ENCODE measurements at regions not wholly inside any gene's neighbourhood (a gene's known extent, or its start where the extent isn't known, plus 50 kb on each side); places are given as distances from the start of the nearest gene placed in this dataset.

- Histone ChIP-seq H2AFZ (ENCODE audit: insufficient read depth, low read depth, low read length, poor library complexity, severe bottlenecking) (no peak overlapping the region), H3K27ac (ENCODE audit: low read depth in 1 of 2, low read length in 2 of 2) (no peak overlapping the region), H4K20me1 (ENCODE audit: insufficient read depth, low read length) (no peaks in the 10 kb centered on the region), H3K79me2 (ENCODE audit: insufficient read depth, low read length) (no peaks in the 10 kb centered on the region), H3K4me2 (replicated peaks; ENCODE audit: extremely low read depth, low read length, poor library complexity, severe bottlenecking) (no peak overlapping the region), H3K9me3 (replicated peaks in 1 of 2; ENCODE audit: control insufficient read depth in 1 of 2, insufficient read depth in 1 of 2, low read length in 2 of 2) (no peaks in the 10 kb centered on the region), H3K27me3 (ENCODE audit: control insufficient read depth in 2 of 2, insufficient read depth in 2 of 2, low read length in 2 of 2) (no peaks in the 10 kb centered on the region), H3K4me1 (ENCODE audit: control insufficient read depth in 1 of 2, insufficient read depth in 2 of 2, low read length in 2 of 2) (no peaks in the 10 kb centered on the region), H3K36me3 (replicated peaks in 1 of 2; ENCODE audit: control insufficient read depth in 1 of 2, insufficient read depth in 2 of 2, low read length in 2 of 2) (no peaks in the 10 kb centered on the region), H3K4me3 (replicated peaks in 1 of 3; ENCODE audit: low read depth in 2 of 3, low read length in 3 of 3) (no peak overlapping the region), H3K9ac (ENCODE audit: insufficient read depth, low read length, poor library complexity, severe bottlenecking) (no peak overlapping the region)
- Mint-ChIP-seq H3K4me1 (no peaks in the 10 kb centered on the region), H3K27me3 (ENCODE audit: low read depth in 3 of 3) (peaks cover 0 to 6% (median 0%) of the 10 kb centered on the region in 3 donors), H3K36me3 (no peaks in the 10 kb centered on the region), H3K27ac (no peak overlapping the region), H3K9me3 (no peaks in the 10 kb centered on the region), H3K4me3 (no peak overlapping the region)
- 83% methylated on average over 2 of the region's 4 CpGs for WGBS (ENCODE audit: insufficient coverage)
- intact Hi-C loops (cut with micrococcal nuclease), result no loop called here
- DNase-seq, result no peak
- TF ChIP-seq CTCF (IDR thresholded peaks at IDR 0.05), result no peak
Observed at GRCh38 chr2:67782443-67782842, 280.4 kb downstream of the C1D start.

DNA sequence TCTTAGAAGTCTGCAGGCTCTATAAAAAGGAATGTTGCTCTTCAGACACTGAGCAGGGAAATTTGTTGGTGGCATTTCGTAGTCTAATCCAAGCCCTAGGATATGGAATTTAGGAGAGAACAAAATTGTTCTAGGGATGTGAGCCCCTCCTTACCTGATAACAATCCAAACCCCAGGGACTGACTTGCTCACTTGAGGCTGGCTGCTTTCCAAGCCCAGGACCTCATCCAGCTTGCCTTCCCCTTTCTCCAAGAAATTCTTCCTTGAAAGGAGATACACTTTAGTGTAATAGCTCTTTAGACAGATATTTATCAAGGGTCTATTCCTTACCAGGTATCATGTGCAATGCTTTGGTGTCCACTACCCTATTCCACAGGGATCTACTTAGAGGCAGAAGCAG is 279.8 kb downstream of the C1D start:
- DNase-seq, result no peak
- Histone ChIP-seq H2AFZ (ENCODE audit: insufficient read depth, low read depth, low read length, poor library complexity, severe bottlenecking) (no peak overlapping the region), H3K36me3 (replicated peaks in 1 of 2; ENCODE audit: control insufficient read depth in 1 of 2, insufficient read depth in 2 of 2, low read length in 2 of 2) (no peaks in the 10 kb centered on the region), H3K9me3 (replicated peaks in 1 of 2; ENCODE audit: control insufficient read depth in 1 of 2, insufficient read depth in 1 of 2, low read length in 2 of 2) (no peaks in the 10 kb centered on the region), H3K27me3 (ENCODE audit: control insufficient read depth in 2 of 2, insufficient read depth in 2 of 2, low read length in 2 of 2) (no peaks in the 10 kb centered on the region), H4K20me1 (ENCODE audit: insufficient read depth, low read length) (no peaks in the 10 kb centered on the region), H3K79me2 (ENCODE audit: insufficient read depth, low read length) (no peaks in the 10 kb centered on the region), H3K4me3 (replicated peaks in 1 of 3; ENCODE audit: low read depth in 2 of 3, low read length in 3 of 3) (no peak overlapping the region), H3K4me1 (ENCODE audit: control insufficient read depth in 1 of 2, insufficient read depth in 2 of 2, low read length in 2 of 2) (no peaks in the 10 kb centered on the region), H3K9ac (ENCODE audit: insufficient read depth, low read length, poor library complexity, severe bottlenecking) (no peak overlapping the region), H3K27ac (ENCODE audit: low read depth in 1 of 2, low read length in 2 of 2) (no peak overlapping the region), H3K4me2 (replicated peaks; ENCODE audit: extremely low read depth, low read length, poor library complexity, severe bottlenecking) (no peak overlapping the region)
- no peak for TF ChIP-seq CTCF (IDR thresholded peaks at IDR 0.05)
- Mint-ChIP-seq H3K36me3 (no peaks in the 10 kb centered on the region), H3K9me3 (peaks cover 0 to 2% (median 0%) of the 10 kb centered on the region in 7 donors), H3K4me3 (no peak overlapping the region), H3K27ac (no peak overlapping the region), H3K4me1 (no peaks in the 10 kb centered on the region), H3K27me3 (ENCODE audit: low read depth in 3 of 3) (peaks cover 0 to 7% (median 2%) of the 10 kb centered on the region in 3 donors)
- WGBS (ENCODE audit: insufficient coverage), result no CpG with 5 or more reads among the region's 1 CpG
- intact Hi-C loops (cut with micrococcal nuclease), result no loop called here
